HG02759 (cell line): ENCODE measurements at regions not wholly inside any gene's neighbourhood (a gene's known extent, or its start where the extent isn't known, plus 50 kb on each side); places are given as distances from the start of the nearest gene placed in this dataset.

ENCODE experiments used
- ATAC-seq: cut with Tn5 transposase; IDR thresholded peaks from one replicate; pipeline ENCODE4 v1.9.1; 2021; ENCODE audit warnings: mild to moderate bottlenecking, moderate library complexity; ENCODE audit not compliant: unreplicated experiment

DNA sequence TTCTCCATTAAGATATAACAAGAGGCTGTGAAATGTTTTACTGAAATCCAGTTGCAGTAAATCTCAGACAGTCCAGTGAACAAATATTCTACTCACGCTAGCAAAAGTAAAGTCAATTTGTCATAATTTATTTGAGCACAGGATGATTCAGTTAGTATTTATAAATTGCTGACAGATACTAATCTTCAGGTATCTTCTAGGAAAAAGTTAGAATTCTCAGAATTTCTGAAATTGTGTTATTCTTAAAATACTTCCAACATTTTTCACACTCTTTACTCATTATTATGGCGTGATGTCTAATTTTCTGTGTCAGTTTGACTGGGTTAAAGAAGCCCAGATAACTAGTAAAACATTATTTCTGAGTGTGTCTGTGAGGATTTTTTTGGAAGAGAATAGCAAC is 460.2 kb upstream of the ACVR2A start:
- no peak for ATAC-seq

DNA sequence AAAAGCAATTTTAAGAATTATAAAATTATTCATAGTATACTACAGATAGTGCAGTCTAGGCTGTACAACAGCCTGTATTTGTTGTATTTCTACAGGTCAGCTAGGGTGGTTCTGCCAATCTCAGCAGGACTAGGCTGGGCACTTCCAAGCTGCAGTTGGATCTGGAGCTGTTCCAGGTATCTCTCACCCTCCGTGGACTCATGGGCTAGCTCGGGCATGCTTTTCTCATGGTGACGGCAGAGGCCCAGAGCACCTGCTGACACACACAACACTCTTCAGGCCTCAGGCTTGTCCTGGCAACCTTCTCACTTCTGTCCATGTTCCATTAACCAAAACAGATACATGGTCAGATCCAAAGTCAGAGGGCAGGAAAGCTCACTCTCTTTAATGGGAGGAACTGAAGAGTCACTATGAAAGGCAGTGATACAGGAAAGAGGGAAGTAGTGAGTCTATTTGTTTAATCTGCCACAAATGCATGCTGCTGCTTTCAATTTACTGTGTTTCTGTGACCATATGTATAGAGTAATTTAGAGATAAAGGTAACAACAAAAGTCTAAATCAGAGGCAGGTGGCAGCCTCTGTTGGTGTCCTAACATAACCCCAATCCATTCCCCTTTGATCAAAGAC is 462.4 kb upstream of the ACVR2A start:
- ATAC-seq, result no peak

DNA sequence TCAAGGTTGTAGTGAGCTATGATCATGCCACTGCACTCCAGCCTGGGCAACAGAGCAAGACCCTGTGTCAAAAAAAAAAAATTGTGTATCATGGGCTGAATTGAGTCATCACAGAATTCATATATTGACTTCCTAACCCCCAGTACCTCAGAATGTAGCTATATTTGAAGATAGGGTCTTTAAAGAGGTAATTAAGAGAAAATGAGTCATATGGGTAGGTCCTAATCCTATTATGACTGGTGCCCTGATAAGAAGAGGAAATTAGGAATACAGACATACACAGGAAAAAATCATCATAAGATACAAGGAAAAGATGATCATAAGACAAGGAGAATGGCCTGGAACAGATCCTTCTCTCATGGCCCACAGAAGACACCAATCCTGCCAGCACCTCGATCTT is 466.4 kb upstream of the ACVR2A start:
- peak; percentile 45 for ATAC-seq

DNA sequence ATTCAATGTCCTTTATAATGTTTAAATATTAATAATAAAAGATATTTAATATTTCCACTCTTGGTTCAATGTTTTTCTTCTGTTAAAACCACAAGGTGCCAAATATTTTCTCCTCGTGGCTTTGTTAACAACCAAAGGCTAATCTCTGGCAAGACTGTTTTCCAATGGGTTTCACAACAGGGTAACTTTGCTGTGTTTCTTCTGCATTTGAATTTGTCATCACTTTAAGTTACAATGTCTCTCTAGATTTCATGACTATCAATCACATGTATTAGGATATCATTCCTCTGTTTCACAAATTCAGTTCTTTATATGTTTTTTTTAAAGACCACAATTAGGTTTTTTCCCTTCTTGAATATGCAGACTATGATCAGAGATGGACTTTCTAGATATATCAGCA is 469.8 kb upstream of the ACVR2A start:
- ATAC-seq, result no peak

DNA sequence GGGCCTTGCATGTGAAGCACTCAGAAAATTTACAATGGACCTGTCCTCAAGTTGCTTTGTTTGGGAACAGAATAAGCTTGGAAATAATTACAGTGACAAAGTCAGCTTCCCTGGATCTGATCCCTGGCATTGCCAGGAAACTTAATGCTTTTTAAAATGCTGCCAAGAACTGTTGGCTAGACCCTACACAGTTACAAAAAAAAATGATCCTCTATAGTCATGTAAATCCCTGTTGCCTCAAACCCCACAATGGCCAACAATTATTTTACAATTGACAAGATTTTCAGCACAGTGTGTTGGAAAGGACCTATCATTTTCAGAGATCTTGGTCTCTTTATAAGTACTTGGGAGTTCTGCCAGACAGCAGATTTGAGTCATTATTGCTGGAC is 470.4 kb upstream of the ACVR2A start:
- ATAC-seq, result no peak

GRCh38 chr2:147373800-147374422 is 470.9 kb upstream of the ACVR2A start:
- ATAC-seq, result no peak

DNA sequence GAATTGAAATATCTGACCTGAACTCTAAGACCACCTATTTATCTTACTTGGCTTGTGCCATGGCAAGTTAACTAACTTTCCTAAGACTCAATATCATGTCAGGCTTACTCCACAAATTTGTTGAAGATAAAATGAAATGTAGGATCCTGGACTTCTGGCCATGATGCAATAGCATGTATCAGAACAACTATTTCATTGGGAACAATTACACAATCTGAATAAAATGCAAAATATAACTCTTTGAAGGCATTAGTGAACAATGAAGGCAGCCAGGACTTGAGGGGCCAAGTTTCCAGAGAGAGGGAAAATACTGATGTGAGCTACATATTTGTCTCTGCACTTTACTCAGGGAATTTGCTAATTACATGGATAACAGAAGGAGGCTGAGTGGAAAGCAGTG is 476.5 kb upstream of the ACVR2A start:
- no peak for ATAC-seq

GRCh38 chr2:147366279-147366678 is 478.6 kb upstream of the ACVR2A start:
- no peak for ATAC-seq

GRCh38 chr2:147365622-147366021 is 479.2 kb upstream of the ACVR2A start:
- no peak for ATAC-seq

- ATAC-seq, result peak; percentile 69
Observed at GRCh38 chr2:147364597-147364996, 480.2 kb upstream of the ACVR2A start.

DNA sequence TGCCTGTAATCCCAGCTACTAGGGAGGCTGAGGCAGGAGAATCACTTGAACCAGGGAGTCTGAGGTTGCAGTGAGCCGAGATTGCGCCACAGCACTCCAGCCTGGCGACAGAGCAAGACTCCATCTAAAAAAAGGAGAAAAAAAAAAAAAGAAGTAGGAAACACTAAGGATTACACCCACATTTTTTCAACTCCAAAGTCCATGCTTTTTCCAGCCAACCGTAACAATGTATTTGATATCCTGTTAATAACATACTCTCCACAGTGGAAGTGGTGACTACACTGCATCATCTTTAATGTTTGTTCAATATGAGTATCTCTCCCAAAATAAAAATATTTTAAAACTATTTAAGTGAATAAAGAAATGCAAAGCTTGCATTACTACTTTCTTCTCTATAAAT is 481.6 kb upstream of the ACVR2A start:
- ATAC-seq, result no peak

DNA sequence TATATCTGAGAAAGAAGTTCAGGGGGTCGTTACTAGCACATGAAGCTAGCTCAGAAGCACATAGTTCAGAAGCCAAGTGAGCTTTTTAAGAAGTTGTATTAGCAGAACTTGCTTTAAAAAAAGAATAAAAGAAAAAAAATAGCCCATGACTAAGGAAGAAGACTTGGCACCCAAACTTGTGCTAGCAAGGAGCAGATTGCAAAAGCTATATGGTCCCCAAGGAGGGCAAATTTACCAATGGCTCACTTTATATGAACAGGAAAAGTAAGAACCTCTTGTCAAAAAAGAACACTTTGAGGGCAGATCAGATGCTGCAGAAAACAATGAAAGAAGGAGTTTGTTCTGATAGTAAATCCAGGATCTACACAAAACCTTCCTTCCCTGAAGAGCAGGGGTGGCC is 486.5 kb upstream of the ACVR2A start:
- ATAC-seq, result no peak

GRCh38 chr2:147356157-147356556 is 488.7 kb upstream of the ACVR2A start:
- no peak for ATAC-seq

DNA sequence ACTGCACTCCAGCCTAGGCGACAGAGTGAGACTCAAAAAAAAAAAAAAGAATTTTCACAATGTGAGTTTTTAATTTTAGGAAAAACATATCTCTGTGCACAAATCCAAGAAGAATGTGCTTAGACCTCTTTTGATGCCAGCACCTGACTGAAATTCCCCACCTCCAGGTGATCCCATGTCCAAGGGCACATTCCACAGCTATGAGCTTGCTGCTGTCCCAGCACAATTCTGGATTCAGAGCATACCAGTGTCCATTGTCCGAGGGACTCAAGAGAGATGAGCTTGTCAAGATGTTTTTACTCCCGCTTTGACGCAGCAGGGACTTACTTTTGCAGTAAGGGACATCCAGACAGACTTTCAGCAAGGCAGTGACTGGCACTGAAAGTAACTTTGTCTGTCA is 489.1 kb upstream of the ACVR2A start:
- ATAC-seq, result no peak

- no peak for ATAC-seq
Observed at GRCh38 chr2:147353072-147353381, 491.8 kb upstream of the ACVR2A start.

DNA sequence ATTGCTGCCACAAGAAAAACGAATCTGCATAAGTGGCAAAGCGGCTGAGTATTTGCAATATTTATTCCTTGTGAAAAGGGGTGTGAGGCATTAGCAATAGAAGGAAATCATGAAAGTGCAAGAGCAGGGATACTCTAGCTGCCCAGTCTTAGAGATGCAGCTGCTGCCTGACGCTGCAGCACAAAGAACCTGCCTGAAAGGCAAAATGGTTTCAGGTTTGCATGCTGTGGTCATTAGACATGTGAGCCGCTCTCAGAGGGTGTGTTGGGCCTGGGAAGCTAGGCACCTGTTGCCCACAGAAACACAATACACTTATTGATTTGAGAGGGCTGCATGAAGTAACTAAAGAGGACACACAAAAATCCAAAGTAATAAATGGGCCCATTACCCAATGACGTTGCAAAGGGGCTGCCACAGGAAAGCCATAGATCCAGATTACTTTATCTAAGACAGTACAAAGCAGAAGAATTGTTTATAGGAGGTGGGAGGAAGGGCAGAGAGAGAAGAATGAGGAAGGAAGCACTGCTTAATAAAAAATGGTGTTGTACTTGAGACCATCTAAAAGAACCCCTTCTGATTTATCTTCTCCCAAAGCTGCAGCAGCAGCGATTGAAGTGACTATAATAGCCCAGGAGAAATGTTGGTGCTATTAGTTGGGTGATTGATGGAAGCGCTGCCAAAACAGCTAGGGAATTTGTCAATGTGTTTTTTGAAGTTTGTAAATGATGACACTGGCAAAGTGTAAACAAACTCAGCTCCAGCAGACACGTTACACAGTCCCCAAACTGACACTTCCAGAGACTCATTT is 492.4 kb upstream of the ACVR2A start:
- ATAC-seq, result no peak

DNA sequence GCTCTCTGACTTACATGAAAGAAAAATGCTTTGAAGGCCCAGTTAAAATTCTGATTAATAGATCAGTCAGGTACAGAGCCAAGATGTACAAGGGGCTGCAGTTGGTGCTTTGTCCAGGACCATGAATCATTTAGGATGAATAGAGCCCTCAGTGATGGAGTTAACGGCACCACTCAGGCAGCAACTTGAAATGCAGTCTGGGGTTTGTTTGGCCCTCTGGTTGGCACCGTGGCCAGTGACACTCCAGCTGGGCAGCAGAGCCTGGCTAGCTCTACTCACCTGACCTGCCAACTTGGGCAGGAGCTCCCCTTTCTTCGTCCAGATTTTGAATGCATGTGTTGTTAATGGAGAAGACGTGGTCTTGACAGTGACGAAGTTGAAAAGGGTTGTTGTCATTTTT is 493.0 kb upstream of the ACVR2A start:
- no peak for ATAC-seq

DNA sequence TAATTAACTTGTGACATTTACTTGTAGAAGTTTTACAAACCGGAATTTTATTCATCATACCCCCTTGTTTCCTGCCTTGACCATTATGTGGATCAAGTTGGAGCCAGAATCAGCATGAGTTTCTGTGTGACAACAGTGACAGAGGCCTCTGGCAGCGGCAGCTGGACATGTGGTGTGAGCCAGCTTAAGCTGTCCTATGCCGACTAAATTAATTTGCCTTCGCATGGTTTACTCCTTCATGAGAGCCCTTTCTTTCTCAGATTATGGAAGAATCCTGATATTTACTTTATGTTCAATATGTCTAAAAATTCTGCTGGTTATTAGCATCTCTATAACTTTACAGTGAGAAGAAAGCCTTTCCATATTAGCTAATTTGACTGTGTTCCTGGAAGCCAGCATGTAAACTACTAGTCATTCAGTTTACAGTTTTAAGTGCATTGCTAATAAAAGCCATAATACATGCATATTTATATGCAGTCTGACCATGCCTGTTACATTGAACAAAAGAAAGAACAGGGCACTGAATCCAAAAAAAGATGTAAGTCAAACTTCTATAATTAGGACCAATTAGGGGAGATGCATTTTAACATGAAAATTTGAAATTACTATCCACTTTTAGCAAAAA is 495.8 kb upstream of the ACVR2A start:
- ATAC-seq, result no peak

DNA sequence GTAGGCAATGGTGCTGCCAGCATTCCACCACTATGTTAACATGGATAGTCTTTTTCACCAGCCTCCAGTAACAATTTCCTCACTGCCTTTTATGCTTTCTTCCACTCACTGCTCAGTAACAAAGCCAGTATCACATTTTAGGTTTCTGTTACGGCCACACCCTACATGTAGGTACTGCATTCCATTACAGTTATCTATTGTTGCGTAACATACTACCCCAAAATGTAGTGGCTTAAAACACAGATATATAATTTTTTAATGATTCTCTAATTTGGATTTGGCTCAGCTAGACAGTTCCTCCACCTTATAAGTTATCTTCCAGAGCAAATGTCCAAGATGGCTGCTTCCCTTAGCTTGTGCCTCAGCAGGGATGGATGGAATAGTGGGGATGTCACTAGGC is 498.7 kb upstream of the ACVR2A start:
- ATAC-seq, result no peak

GRCh38 chr2:147345246-147345645 is 499.6 kb upstream of the ACVR2A start:
- ATAC-seq, result no peak

DNA sequence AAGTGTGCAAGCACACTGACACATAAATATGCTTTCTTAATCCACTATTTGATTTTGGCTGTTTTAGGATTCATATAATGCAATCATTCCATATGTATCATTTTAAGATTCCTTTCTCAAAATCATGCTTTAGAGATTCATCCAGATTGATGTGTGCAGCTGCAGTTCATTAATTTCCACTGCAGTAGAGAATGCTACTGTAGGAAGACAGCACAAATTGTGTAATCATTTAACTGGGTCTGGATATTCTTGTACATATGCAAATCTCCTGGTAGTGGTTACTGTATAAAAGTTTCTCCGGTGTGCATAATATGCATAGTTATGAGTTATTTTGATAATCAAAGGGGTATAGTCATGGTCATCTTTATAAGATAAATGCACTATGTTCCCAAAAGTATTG is 502.5 kb upstream of the ACVR2A start:
- no peak for ATAC-seq

GRCh38 chr2:147331790-147332419 is 512.9 kb upstream of the ACVR2A start:
- ATAC-seq, result no peak
